SHP77 treated with DMSO at 0.1 percent for 48 hours (cell line): ENCODE measurements at regions not wholly inside any gene's neighbourhood (a gene's known extent, or its start where the extent isn't known, plus 50 kb on each side); places are given as distances from the start of the nearest gene placed in this dataset.
"Not testable (repeated sequence)": the region's sequence is repeated elsewhere in the genome, so short reads cannot be mapped to it uniquely, and the experiment has no call there.

Experiments used
- DNase-seq: peaks from one replicate; lab custom pipeline; 2025; lab: John Stamatoyannopoulos, UW

GRCh38 chr13:34167347-34167746 lies 349.4 kb downstream of the RFC3 start:
- DNase-seq: no peak

- no peak for DNase-seq
Measured at GRCh38 chr13:34172048-34172447, 354.1 kb downstream of the RFC3 start.

- no peak for DNase-seq
Measured at GRCh38 chr13:34174671-34175145, 356.8 kb downstream of the RFC3 start.

- DNase-seq: no peak
Measured at GRCh38 chr13:34175551-34175950, 357.6 kb downstream of the RFC3 start.

GRCh38 chr13:34176633-34177032 lies 358.7 kb downstream of the RFC3 start:
- no peak for DNase-seq

- no peak for DNase-seq
Measured at GRCh38 chr13:34179481-34179880, 361.5 kb downstream of the RFC3 start.

- no peak for DNase-seq
Measured at GRCh38 chr13:34179927-34180326, 362.0 kb downstream of the RFC3 start.

- not testable (repeated sequence) for DNase-seq
Measured at GRCh38 chr13:34181256-34181655, 363.3 kb downstream of the RFC3 start.

- DNase-seq: no peak
Measured at GRCh38 chr13:34189946-34190345, 372.0 kb downstream of the RFC3 start.

GRCh38 chr13:34201050-34201913 lies 383.3 kb downstream of the RFC3 start:
- peak; percentile 27 for DNase-seq

- no peak for DNase-seq
Measured at GRCh38 chr13:34207334-34207733, 389.4 kb downstream of the RFC3 start.

GRCh38 chr13:34207872-34208271 lies 389.9 kb downstream of the RFC3 start:
- no peak for DNase-seq

GRCh38 chr13:34208336-34208735 lies 390.4 kb downstream of the RFC3 start:
- DNase-seq: no peak

GRCh38 chr13:34210341-34210740 lies 392.4 kb downstream of the RFC3 start:
- DNase-seq: no peak

GRCh38 chr13:34214686-34215085 lies 396.7 kb downstream of the RFC3 start:
- no peak for DNase-seq

- no peak for DNase-seq
Measured at GRCh38 chr13:34216256-34216655, 398.3 kb downstream of the RFC3 start.

GRCh38 chr13:34217343-34218025 lies 399.5 kb downstream of the RFC3 start:
- no peak for DNase-seq

GRCh38 chr13:34223984-34224383 lies 406.0 kb downstream of the RFC3 start:
- no peak for DNase-seq

GRCh38 chr13:34224877-34225276 lies 406.9 kb downstream of the RFC3 start:
- DNase-seq: no peak

- DNase-seq: no peak
Measured at GRCh38 chr13:34230271-34230670, 412.3 kb downstream of the RFC3 start.

- no peak for DNase-seq
Measured at GRCh38 chr13:34241332-34241731, 423.4 kb downstream of the RFC3 start.

GRCh38 chr13:34243403-34243802 lies 425.5 kb downstream of the RFC3 start:
- no peak for DNase-seq

- no peak for DNase-seq
Measured at GRCh38 chr13:34246511-34246910, 428.6 kb downstream of the RFC3 start.
